Mesodermal cell (in vitro differentiated cells): ENCODE measurements at regions not wholly inside any gene's neighbourhood (a gene's known extent, or its start where the extent isn't known, plus 50 kb on each side); places are given as distances from the start of the nearest gene placed in this dataset.
"Not testable (repeated sequence)": the region's sequence is repeated elsewhere in the genome, so short reads cannot be mapped to it uniquely, and the experiment has no call there.

Source experiments
- H3K27ac ChIP-seq: 2 replicates; pipeline ENCODE4 v1.7.0; 2013; ENCODE audit warnings: mild to moderate bottlenecking, low read depth, low read length, moderate library complexity; ENCODE audit not compliant: severe bottlenecking
- H3K36me3 ChIP-seq: 2 replicates; pipeline ENCODE4 v1.7.1; 2013; ENCODE audit warnings: mild to moderate bottlenecking, low read length, moderate library complexity; ENCODE audit not compliant: control insufficient read depth, insufficient read depth
- H3K4me1 ChIP-seq: one replicate; pipeline ENCODE4 v1.7.1; 2013; ENCODE audit warnings: mild to moderate bottlenecking, low read length; ENCODE audit not compliant: insufficient read depth, control insufficient read depth, poor library complexity, severe bottlenecking
- H3K4me3 ChIP-seq: 2 replicates; pipeline ENCODE4 v1.7.0; 2013; ENCODE audit warnings: low read length, control low read depth, mild to moderate bottlenecking; ENCODE audit not compliant: insufficient read depth, poor library complexity, severe bottlenecking; ENCODE audit errors: extremely low read depth
- H3K9me3 ChIP-seq: 2 replicates; pipeline ENCODE4 v1.7.1; 2013; ENCODE audit warnings: mild to moderate bottlenecking, low read length, moderate library complexity; ENCODE audit not compliant: control insufficient read depth
- WGBS, 2 experiments: methylation state at CpG; one replicate each; pipeline ENCODE4 v1.1.5; 2013; ENCODE audit warnings: missing lambda C conversion rate in 2 of 2; ENCODE audit not compliant: insufficient coverage in 2 of 2; 5-methylcytosine and 5-hydroxymethylcytosine counted together

DNA sequence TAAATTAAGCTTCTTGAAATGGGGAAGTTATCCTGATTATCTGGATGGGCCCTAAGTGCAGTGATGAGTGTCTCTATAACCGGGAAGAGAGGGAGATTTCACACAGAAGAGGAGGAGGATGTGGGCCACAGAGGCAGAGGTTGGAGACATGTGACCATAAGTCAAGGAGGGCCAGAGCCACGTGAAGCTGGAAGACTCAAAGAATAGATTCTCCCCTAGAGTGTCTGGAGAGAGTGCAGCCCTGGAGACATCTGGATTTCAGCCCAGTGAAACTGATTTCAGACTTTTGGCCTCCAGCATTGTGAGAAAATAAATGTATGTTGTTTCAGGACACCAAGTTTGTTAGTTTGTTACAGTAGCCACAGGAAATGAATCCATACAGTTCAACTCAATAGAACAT lies 442.9 kb downstream of the NTRK2 start:
- H3K4me3 ChIP-seq: no peak overlapping the region
- no peak overlapping the region for H3K27ac ChIP-seq
- H3K9me3 ChIP-seq: no peaks in the 10 kb centered on the region
- 66 to 74% methylated on average over 2 of the region's 2 CpGs for WGBS, 2 experiments
- no peaks in the 10 kb centered on the region for H3K36me3 ChIP-seq
- H3K4me1 ChIP-seq: no peaks in the 10 kb centered on the region

DNA sequence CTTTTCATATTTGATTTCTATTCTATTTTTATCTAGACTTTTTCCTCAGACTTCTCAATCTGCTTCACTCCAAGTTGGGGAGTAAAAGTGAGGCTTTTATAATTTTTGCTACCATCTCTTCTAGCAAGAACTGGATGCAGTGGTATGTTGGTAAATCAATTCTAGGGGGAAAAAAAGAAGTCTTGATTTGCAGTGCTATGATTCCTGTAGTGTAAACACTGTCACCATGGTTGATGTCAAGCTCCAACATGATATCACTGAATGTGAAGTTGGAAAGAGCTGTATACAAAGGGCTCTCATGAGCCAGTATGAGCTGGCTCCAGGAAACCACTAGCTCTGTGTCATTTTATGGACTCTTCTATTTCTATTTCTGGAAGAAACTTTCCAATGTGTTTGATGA lies 439.2 kb downstream of the NTRK2 start:
- Histone ChIP-seq H3K4me3 (no peak overlapping the region), H3K4me1 (no peaks in the 10 kb centered on the region)

DNA sequence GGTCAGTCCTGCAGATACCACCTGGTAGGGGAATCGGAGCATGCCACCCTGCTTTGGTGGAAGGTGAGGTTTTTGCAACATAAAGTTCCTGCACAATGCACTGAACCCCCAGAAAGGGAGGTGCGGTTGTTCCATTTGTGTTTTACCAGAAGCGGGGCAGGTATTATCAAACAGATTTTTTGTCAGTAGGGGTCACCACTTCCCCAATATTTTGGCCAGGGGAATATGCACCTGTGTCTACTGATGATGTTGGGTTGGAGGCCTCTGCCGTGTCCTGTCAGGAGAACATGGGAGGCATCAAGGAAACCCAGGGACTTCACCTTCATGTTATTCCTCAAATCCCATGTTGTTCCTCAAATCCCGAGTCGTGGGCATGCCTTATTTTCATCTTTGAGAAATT lies 438.7 kb downstream of the NTRK2 start:
- H3K27ac ChIP-seq: no peak overlapping the region
- H3K9me3 ChIP-seq: no peaks in the 10 kb centered on the region
- H3K4me1 ChIP-seq: no peaks in the 10 kb centered on the region
- WGBS, 2 experiments: 92 to 100% methylated on average over 2 to 4 of the region's 6 CpGs
- no peak overlapping the region for H3K4me3 ChIP-seq
- no peaks in the 10 kb centered on the region for H3K36me3 ChIP-seq

More for the DNA sequence above, 439.2 kb downstream of the NTRK2 start:
- Histone ChIP-seq H3K27ac (no peak overlapping the region), H3K9me3 (no peaks in the 10 kb centered on the region), H3K36me3 (no peaks in the 10 kb centered on the region)

DNA sequence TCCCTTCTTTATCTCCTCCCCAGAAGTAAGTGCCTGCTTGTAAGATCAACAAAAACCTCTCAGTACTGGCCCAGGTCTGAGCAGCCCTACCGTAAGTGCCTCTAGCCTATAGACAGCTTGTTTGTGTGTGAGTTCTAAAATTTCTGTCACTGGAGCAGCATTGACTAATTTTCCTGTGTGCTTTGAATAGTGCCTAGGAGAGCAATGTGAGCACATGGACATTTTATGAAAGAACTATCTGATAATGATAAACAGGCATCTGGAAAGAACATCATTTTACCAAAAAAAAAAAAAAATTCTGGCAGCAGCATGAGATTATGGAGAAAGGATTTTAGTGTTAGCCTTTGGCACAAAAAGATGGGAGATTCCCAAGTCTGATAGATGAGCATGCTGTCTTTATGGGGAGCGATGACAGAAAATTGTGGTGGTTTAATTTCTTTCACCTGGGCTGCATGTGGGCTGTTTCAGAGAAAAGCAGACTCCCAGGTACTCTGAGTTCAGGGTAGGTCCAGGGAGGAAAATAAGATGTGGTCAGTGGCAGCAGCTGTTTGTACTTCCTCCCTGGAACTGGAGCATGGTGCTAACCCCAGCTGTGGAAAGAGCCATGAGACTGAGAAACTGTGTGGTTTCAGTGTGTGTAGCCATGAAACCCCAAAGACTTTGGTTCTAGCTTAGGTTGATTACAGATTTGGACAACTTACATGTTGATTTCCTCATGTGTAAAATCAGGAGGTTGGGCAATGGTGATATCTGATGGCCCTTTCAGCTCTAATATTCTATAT lies 419.9 kb downstream of the NTRK2 start:
- H3K4me3 ChIP-seq: no peak overlapping the region
- H3K9me3 ChIP-seq: no peaks in the 10 kb centered on the region
- H3K4me1 ChIP-seq: peaks cover 5% of the 10 kb centered on the region
- H3K36me3 ChIP-seq: no peaks in the 10 kb centered on the region
- no peak overlapping the region for H3K27ac ChIP-seq
- 80 to 86% methylated on average over 2 of the region's 2 CpGs for WGBS, 2 experiments

DNA sequence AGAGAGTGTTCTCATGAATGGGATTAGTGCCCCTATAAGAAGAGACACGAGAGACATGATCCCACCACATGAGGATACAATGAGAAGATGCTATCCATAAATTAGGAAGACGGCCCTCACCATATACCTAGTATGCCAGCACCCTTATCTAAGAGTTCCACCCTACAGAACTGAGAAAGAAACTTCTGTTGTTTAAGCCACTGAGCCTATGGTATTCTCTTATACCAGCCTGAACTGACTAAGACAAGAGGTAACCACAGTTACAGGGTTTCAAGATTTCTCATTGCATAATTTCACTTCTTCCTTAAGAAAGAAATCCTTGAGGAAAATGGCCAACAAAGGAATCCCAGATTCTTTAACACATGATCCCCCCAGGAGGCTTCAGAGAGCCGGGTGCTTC lies 412.4 kb downstream of the NTRK2 start:
- H3K4me1 ChIP-seq: peaks cover 5% of the 10 kb centered on the region
- H3K27ac ChIP-seq: no peak overlapping the region
- H3K4me3 ChIP-seq: no peak overlapping the region
- H3K9me3 ChIP-seq: no peaks in the 10 kb centered on the region
- 82 to 100% methylated on average over 1 to 2 of the region's 3 CpGs for WGBS, 2 experiments
- no peaks in the 10 kb centered on the region for H3K36me3 ChIP-seq

DNA sequence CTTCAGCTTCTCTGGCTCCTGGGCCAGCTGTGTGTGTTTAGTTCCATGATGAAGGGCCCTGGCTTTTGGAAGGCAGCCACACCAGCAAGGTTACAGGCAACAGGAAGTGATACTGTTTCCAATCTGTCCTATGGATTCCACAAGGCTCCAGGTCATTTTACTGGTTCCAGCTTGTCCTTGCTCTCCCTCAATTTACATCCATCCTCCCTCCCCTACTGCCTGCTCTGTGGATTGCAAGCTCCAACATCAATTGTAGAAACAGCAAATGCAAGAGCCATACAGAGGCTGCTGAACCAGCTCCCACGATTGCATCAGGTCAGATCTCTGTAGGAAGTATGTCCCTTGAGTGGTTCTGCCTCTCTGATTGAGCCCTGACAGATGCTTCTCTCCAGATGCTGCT lies 409.8 kb downstream of the NTRK2 start:
- no peaks in the 10 kb centered on the region for H3K36me3 ChIP-seq
- no peak overlapping the region for H3K27ac ChIP-seq
- no peaks in the 10 kb centered on the region for H3K4me1 ChIP-seq
- 88% methylated on average over 1 of the region's 1 CpG; no CpG with 5 or more reads in 1 of the 2 experiments for WGBS, 2 experiments
- no peak overlapping the region for H3K4me3 ChIP-seq
- H3K9me3 ChIP-seq: no peaks in the 10 kb centered on the region

DNA sequence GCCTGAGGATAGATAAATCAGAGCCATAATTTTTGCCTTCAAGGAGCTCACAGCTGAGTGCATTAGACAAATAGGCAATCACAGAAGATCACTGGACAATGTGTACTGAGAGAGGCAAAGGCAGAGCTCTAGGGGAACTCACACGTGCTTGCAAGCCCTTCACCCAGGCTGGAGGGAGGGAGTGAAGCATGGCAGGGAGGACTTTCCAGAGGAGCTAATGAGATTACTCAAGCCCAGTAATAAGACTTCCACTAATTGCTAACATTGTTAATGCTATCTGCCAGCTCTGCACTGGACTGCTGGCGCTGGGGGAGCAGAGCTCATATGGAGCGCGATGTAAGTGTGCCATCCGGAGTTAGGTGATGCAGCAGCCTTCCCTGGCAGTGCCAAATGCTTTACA lies 408.4 kb downstream of the NTRK2 start:
- Histone ChIP-seq H3K36me3 (no peaks in the 10 kb centered on the region), H3K4me1 (no peaks in the 10 kb centered on the region), H3K27ac (no peak overlapping the region), H3K9me3 (no peaks in the 10 kb centered on the region), H3K4me3 (no peak overlapping the region)
- WGBS, 2 experiments: 82 to 83% methylated on average over 5 of the region's 5 CpGs

DNA sequence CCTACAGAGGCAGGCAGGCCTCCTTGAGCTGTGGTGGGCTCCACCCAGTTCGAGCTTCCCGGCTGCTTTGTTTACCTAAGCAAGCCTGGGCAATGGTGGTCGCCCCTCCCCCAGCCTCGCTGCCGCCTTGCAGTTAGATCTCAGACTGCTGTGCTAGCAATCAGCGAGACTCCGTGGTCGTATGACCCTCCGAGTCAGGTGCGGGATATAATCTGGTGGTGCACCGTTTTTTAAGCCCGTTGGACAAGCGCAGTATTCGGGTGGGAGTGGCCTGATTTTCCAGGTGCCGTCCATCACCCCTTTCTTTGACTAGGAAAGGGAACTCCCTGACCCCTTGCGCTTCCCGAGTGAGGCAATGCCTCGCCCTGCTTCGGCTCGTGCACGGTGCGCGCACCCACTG lies 407.6 kb downstream of the NTRK2 start:
- WGBS, 2 experiments: 12 to 16% methylated on average over 12 to 13 of the region's 23 CpGs
- not testable (repeated sequence) for H3K4me3 ChIP-seq, H3K27ac ChIP-seq, H3K9me3 ChIP-seq, H3K36me3 ChIP-seq, H3K4me1 ChIP-seq
